GM23248 (cell line): ENCODE measurements at regions not wholly inside any gene's neighbourhood (a gene's known extent, or its start where the extent isn't known, plus 50 kb on each side); places are given as distances from the start of the nearest gene placed in this dataset.

ENCODE experiments used
- EZH2 ChIP-seq: fragments of 200-600 bp; sonication (generic); IDR thresholded peaks from 2 replicates; pipeline ENCODE4 v1.6.1; 2018; ENCODE audit warnings: antibody characterized with exemption, mild to moderate bottlenecking; ENCODE audit not compliant: insufficient read depth, poor library complexity, severe bottlenecking
- EZH2phosphoT487 ChIP-seq: fragments of 200-600 bp; sonication (generic); IDR thresholded peaks from 2 replicates; pipeline ENCODE4 v1.6.1; 2018; ENCODE audit warnings: antibody characterized with exemption, moderate library complexity, mild to moderate bottlenecking, low read depth; ENCODE audit not compliant: insufficient read depth

GRCh38 chr7:52656098-52656497 lies 379.3 kb upstream of the POM121L12 start:
- TF ChIP-seq EZH2 (no peak), EZH2phosphoT487 (no peak)
